GM12878 (cell line): ENCODE measurements at regions not wholly inside any gene's neighbourhood (a gene's known extent, or its start where the extent isn't known, plus 50 kb on each side); places are given as distances from the start of the nearest gene placed in this dataset.

Experiments used
- ATAC-seq: fragments of 200-7000 bp; cut with Tn5 transposase; 3 replicates; pipeline ENCODE4 v1.9.1; 2020; ENCODE audit warnings: mild to moderate bottlenecking, moderate library complexity
- BruUV-seq: library from RNA; stranded (reverse); fragments of 400-500 nt; replicated peaks from 2 replicates; lab custom pipeline; 2021; lab: Mats Ljungman, UMichigan
- CTCF ChIA-PET: fragments of 300-600 bp; sonication (Branson Sonifier 250); formaldehyde crosslinking; extraction: SDS; loops from one replicate; lab custom pipeline; 2021; ENCODE audit warnings: inconsistent platforms; lab: Yijun Ruan, JAX
- POLR2A ChIA-PET: fragments of 350-600 bp; formaldehyde crosslinking; extraction: SDS; loops from one replicate; lab custom pipeline; 2021; ENCODE audit warnings: inconsistent platforms; lab: Charles Lee
- RAD21 ChIA-PET: fragments of 300-600 bp; sonication (Branson Sonifier 250); formaldehyde crosslinking; loops from one replicate; lab custom pipeline; 2023; ENCODE audit warnings: antibody characterized with exemption; ENCODE audit not compliant: unreplicated experiment; lab: Charles Lee
- SMC1A ChIA-PET: fragments of 300-600 bp; sonication (Branson Sonifier 250); formaldehyde crosslinking; loops from one replicate; lab custom pipeline; 2023; ENCODE audit not compliant: unreplicated experiment, uncharacterized antibody; lab: Charles Lee
- DNase-seq: peaks from one replicate; pipeline ENCODE4 v3.0.0-alpha.2; 2011; ENCODE audit warnings: low read depth, low spot score
- FAIRE-seq: peaks from 3 replicates; lab custom pipeline; 2011; peaks lifted over from hg19 to GRCh38; lab: Jason Lieb, UNC
- H2AFZ ChIP-seq: 2 replicates; pipeline ENCODE4 v1.6.0; 2011; ENCODE audit warnings: low read depth, low read length, control low read depth; ENCODE audit not compliant: control insufficient read depth
- H3K27ac ChIP-seq: 2 replicates; pipeline ENCODE4 v1.5.1; 2011; ENCODE audit warnings: control low read depth; ENCODE audit not compliant: control insufficient read depth, insufficient read depth
- H3K27me3 ChIP-seq, 2 experiments: replicated peaks in 1 of 2; 2 replicates each; pipeline versions ENCODE4 v1.6.0 to v1.6.1; 2011; ENCODE audit warnings: low read length in 1 of 2; ENCODE audit not compliant: control insufficient read depth in 2 of 2, insufficient read depth in 2 of 2
- H3K36me3 ChIP-seq, 2 experiments: 2 replicates each; pipeline ENCODE4 v1.5.1; 2011; ENCODE audit warnings: low read length in 1 of 2; ENCODE audit not compliant: control insufficient read depth in 2 of 2, insufficient read depth in 2 of 2
- H3K4me1 ChIP-seq: 2 replicates; pipeline ENCODE4 v1.6.1; 2011; ENCODE audit warnings: mild to moderate bottlenecking, low read length, moderate library complexity, mixed read lengths; ENCODE audit not compliant: control insufficient read depth, insufficient read depth
- H3K4me2 ChIP-seq: 2 replicates; pipeline ENCODE4 v1.6.0; 2011; ENCODE audit warnings: control low read depth; ENCODE audit not compliant: control insufficient read depth, insufficient read depth
- H3K4me3 ChIP-seq: fragments of 200-600 bp; sonication (generic); 2 replicates; pipeline ENCODE4 v1.5.1; 2016
- H3K79me2 ChIP-seq: 2 replicates; pipeline ENCODE4 v1.6.0; 2011; ENCODE audit warnings: low read length; ENCODE audit not compliant: control insufficient read depth, insufficient read depth
- H3K9ac ChIP-seq: 2 replicates; pipeline ENCODE4 v1.8.0; 2011; ENCODE audit warnings: low read length, control low read depth, mixed read lengths; ENCODE audit not compliant: control insufficient read depth, insufficient read depth
- H3K9me3 ChIP-seq: replicated peaks from 3 replicates; pipeline ENCODE4 v1.5.1; 2011; ENCODE audit warnings: mild to moderate bottlenecking, low read length; ENCODE audit not compliant: control insufficient read depth, insufficient read depth
- H4K20me1 ChIP-seq: 2 replicates; pipeline ENCODE4 v1.6.0; 2011; ENCODE audit not compliant: control insufficient read depth, insufficient read depth
- CBX3 ChIP-seq: fragments of 200-600 bp; sonication (generic); IDR thresholded peaks from 2 replicates; pipeline ENCODE4 v1.6.1; 2016; ENCODE audit warnings: low read depth, borderline replicate concordance
- EED ChIP-seq: sonication (generic); IDR thresholded peaks from 2 replicates; pipeline ENCODE4 v1.6.1; 2016; ENCODE audit warnings: antibody characterized with exemption, low read depth
- HDAC6 ChIP-seq: fragments of 200-600 bp; sonication (generic); IDR thresholded peaks from one replicate; pipeline ENCODE4 v1.8.0; 2017; ENCODE audit warnings: antibody characterized with exemption; ENCODE audit not compliant: unreplicated experiment
- NR2C1 ChIP-seq: fragments of 450-650 bp; IDR thresholded peaks from 2 replicates; pipeline ENCODE4 v1.6.1; 2017; ENCODE audit warnings: antibody characterized with exemption, mild to moderate bottlenecking, moderate library complexity
- PAX5 ChIP-seq: IDR thresholded peaks from 2 replicates; pipeline ENCODE4 v1.6.1; 2011; ENCODE audit warnings: low read depth, low read length, borderline replicate concordance
- PBX3 ChIP-seq: IDR thresholded peaks from 2 replicates; pipeline ENCODE4 v1.6.1; 2011; ENCODE audit warnings: mild to moderate bottlenecking, low read depth, low read length, moderate library complexity; ENCODE audit not compliant: insufficient replicate concordance
- POLR2AphosphoS2 ChIP-seq: IDR thresholded peaks from 2 replicates; pipeline ENCODE4 v1.6.1; 2011; ENCODE audit warnings: low read depth, mild to moderate bottlenecking, low read length, improper control_type of control experiment, moderate library complexity
- RELA ChIP-seq: fragments of 450-650 bp; IDR thresholded peaks from 2 replicates; pipeline ENCODE4 v1.8.0; 2014; ENCODE audit warnings: borderline replicate concordance; ENCODE audit not compliant: partially characterized antibody
- SMARCA5 ChIP-seq: fragments of 450-650 bp; IDR thresholded peaks from 2 replicates; pipeline ENCODE4 v1.6.1; 2017; ENCODE audit warnings: mild to moderate bottlenecking
- SP1 ChIP-seq: IDR thresholded peaks from one replicate; pipeline ENCODE4 v1.6.1; 2011; ENCODE audit warnings: low read depth, low read length
- SREBF2 ChIP-seq: IDR thresholded peaks from 2 replicates; pipeline ENCODE4 v1.6.1; 2012; ENCODE audit warnings: mild to moderate bottlenecking, low read length
- STAT3 ChIP-seq: IDR thresholded peaks from 2 replicates; pipeline ENCODE4 v1.6.1; 2011; ENCODE audit warnings: low read depth, low read length, improper control_type of control experiment
- SUPT20H ChIP-seq: IDR thresholded peaks from 2 replicates; pipeline ENCODE4 v1.6.1; 2011; ENCODE audit warnings: low read depth, mild to moderate bottlenecking, low read length, moderate library complexity, borderline replicate concordance; ENCODE audit not compliant: control insufficient read depth
- WGBS: methylation state at CpG from one replicate; pipeline ENCODE4 v1.1.6; 2016; ENCODE audit warnings: low lambda C conversion rate; ENCODE audit not compliant: insufficient replicate concordance, insufficient coverage; ENCODE audit errors: missing lambda C conversion rate; 5-methylcytosine and 5-hydroxymethylcytosine counted together
- in situ Hi-C: fragments of 300-500 bp; cut with MboI; formaldehyde crosslinking; loops from 9 replicates; pipeline ENCODE4 v1.14.3; 2018; ENCODE audit warnings: mixed read lengths
- intact Hi-C: fragments of 100-400 bp; cut with micrococcal nuclease; formaldehyde crosslinking; loops from one replicate; pipeline ENCODE4 v1.14.2; 2022; ENCODE audit not compliant: unreplicated experiment
- TF ChIP-seq, protein P1 (sequence below): IDR thresholded peaks from 2 replicates; pipeline ENCODE4 v1.6.1; 2011; ENCODE audit warnings: low read depth, mild to moderate bottlenecking, low read length, moderate library complexity, borderline replicate concordance; ENCODE audit errors: extremely low read depth
- TF ChIP-seq, protein P2 (sequence below): IDR thresholded peaks from 2 replicates; pipeline ENCODE4 v1.6.1; 2012; ENCODE audit warnings: low read depth, low read length, improper control_type of control experiment
- TF ChIP-seq, protein P3 (sequence below): fragments of 150-350 bp; IDR thresholded peaks from 2 replicates; pipeline ENCODE4 v1.6.1; 2016; ENCODE audit warnings: low read depth, low read length
- TF ChIP-seq, protein P4 (sequence below): fragments of 450-650 bp; formaldehyde crosslinking; IDR thresholded peaks from 2 replicates; pipeline ENCODE4 v1.5.0; 2022; ENCODE audit warnings: mild to moderate bottlenecking, missing genetic modification characterization

- BruUV-seq: no TSS peak
- SMC1A ChIA-PET: no interaction called here
- H4K20me1 ChIP-seq: no peaks in the 10 kb centered on the region
- no peak overlapping the region for H3K9ac ChIP-seq
- WGBS: 0% methylated on average over 2 of the region's 2 CpGs
- H3K27me3 ChIP-seq: no peaks in the 10 kb centered on the region
- intact Hi-C loops (no loop called here), in situ Hi-C loops (no loop called here)
- no peaks in the 10 kb centered on the region for H3K4me1 ChIP-seq
- H2AFZ ChIP-seq: no peak overlapping the region
- RAD21 ChIA-PET: no interaction called here
- DNase-seq: no peak
- FAIRE-seq: no peak
- ATAC-seq: no peak
- H3K9me3 ChIP-seq: no peaks in the 10 kb centered on the region
- no peak overlapping the region for H3K4me2 ChIP-seq
- POLR2A ChIA-PET: no interaction called here
- no peak for TF ChIP-seq NR2C1
- no peak for TF ChIP-seq PAX5
- no peak for TF ChIP-seq STAT3
- TF ChIP-seq HDAC6: no peak
- TF ChIP-seq, protein P1, sequence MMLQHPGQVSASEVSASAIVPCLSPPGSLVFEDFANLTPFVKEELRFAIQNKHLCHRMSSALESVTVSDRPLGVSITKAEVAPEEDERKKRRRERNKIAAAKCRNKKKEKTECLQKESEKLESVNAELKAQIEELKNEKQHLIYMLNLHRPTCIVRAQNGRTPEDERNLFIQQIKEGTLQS: no peak
- TF ChIP-seq, protein P2, sequence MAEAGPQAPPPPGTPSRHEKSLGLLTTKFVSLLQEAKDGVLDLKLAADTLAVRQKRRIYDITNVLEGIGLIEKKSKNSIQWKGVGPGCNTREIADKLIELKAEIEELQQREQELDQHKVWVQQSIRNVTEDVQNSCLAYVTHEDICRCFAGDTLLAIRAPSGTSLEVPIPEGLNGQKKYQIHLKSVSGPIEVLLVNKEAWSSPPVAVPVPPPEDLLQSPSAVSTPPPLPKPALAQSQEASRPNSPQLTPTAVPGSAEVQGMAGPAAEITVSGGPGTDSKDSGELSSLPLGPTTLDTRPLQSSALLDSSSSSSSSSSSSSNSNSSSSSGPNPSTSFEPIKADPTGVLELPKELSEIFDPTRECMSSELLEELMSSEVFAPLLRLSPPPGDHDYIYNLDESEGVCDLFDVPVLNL: no peak
- TF ChIP-seq SMARCA5: no peak
- TF ChIP-seq, protein P3, sequence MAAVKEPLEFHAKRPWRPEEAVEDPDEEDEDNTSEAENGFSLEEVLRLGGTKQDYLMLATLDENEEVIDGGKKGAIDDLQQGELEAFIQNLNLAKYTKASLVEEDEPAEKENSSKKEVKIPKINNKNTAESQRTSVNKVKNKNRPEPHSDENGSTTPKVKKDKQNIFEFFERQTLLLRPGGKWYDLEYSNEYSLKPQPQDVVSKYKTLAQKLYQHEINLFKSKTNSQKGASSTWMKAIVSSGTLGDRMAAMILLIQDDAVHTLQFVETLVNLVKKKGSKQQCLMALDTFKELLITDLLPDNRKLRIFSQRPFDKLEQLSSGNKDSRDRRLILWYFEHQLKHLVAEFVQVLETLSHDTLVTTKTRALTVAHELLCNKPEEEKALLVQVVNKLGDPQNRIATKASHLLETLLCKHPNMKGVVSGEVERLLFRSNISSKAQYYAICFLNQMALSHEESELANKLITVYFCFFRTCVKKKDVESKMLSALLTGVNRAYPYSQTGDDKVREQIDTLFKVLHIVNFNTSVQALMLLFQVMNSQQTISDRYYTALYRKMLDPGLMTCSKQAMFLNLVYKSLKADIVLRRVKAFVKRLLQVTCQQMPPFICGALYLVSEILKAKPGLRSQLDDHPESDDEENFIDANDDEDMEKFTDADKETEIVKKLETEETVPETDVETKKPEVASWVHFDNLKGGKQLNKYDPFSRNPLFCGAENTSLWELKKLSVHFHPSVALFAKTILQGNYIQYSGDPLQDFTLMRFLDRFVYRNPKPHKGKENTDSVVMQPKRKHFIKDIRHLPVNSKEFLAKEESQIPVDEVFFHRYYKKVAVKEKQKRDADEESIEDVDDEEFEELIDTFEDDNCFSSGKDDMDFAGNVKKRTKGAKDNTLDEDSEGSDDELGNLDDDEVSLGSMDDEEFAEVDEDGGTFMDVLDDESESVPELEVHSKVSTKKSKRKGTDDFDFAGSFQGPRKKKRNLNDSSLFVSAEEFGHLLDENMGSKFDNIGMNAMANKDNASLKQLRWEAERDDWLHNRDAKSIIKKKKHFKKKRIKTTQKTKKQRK: no peak
- TF ChIP-seq CBX3: no peak
- TF ChIP-seq EED: no peak
- no peak for TF ChIP-seq POLR2AphosphoS2
- no peak for TF ChIP-seq RELA
- no peak for TF ChIP-seq SP1
- TF ChIP-seq SUPT20H: no peak
- no peak for TF ChIP-seq SREBF2
- TF ChIP-seq, protein P4, sequence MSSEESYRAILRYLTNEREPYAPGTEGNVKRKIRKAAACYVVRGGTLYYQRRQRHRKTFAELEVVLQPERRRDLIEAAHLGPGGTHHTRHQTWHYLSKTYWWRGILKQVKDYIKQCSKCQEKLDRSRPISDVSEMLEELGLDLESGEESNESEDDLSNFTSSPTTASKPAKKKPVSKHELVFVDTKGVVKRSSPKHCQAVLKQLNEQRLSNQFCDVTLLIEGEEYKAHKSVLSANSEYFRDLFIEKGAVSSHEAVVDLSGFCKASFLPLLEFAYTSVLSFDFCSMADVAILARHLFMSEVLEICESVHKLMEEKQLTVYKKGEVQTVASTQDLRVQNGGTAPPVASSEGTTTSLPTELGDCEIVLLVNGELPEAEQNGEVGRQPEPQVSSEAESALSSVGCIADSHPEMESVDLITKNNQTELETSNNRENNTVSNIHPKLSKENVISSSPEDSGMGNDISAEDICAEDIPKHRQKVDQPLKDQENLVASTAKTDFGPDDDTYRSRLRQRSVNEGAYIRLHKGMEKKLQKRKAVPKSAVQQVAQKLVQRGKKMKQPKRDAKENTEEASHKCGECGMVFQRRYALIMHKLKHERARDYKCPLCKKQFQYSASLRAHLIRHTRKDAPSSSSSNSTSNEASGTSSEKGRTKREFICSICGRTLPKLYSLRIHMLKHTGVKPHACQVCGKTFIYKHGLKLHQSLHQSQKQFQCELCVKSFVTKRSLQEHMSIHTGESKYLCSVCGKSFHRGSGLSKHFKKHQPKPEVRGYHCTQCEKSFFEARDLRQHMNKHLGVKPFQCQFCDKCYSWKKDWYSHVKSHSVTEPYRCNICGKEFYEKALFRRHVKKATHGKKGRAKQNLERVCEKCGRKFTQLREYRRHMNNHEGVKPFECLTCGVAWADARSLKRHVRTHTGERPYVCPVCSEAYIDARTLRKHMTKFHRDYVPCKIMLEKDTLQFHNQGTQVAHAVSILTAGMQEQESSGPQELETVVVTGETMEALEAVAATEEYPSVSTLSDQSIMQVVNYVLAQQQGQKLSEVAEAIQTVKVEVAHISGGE (CRISPR knock-in tag): no peak
- TF ChIP-seq PBX3: no peak
- no peak overlapping the region for H3K27ac ChIP-seq
- no peaks in the 10 kb centered on the region for H3K79me2 ChIP-seq
- no peak overlapping the region for H3K4me3 ChIP-seq
- CTCF ChIA-PET: no interaction called here
- H3K36me3 ChIP-seq: no peaks in the 10 kb centered on the region
Observed at GRCh38 chr1:69122373-69122772, 445.3 kb upstream of the LRRC7 start.
